ENCODE measurements at regions not wholly inside any gene's neighbourhood (a gene's known extent, or its start where the extent isn't known, plus 50 kb on each side); places are given as distances from the start of the nearest gene placed in this dataset.

DNA sequence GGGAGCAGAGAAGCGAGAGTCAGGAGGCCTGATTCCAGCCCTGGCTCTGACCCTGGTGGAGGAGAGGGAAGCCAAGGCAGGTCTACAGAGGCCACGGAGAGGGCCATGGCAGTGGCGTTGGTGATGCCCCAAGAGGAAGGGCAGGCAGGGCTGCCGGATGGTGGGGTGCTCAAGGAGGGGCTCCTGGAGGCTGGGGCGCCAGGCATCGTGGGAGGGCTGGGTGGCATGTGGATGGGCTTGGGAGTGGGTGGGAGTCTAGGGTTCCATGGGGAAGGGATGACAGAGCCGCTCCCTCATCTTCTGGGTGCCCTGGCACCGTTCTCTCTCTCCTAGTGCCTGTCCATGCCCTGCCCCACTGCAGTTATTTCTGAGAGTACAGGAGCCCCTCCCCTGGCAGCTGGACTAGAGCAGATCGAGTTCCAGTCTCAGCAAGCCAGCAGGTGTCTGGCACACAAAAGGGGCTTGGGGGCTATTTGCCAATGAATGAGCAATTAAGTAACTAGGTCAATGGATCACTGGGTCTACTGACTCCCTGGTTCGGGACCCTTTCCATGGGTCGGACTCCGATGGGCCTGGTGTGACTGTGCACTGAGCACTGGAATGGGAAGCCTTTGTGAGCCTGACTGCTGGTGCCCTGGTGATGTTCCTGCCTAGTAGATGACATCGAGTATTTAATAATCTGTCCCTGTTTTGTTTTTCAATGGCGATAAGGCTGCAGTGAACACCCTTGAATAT lies 570.0 kb downstream of the TBC1D22A start:
- H2AK9ac ChIP-seq (replicated peaks; ENCODE audit: low read depth, low read length, poor library complexity) = no peak overlapping the region
- no peaks in the 10 kb centered on the region for H4K20me1 ChIP-seq (ENCODE audit: insufficient read depth, low read length)
- in situ Hi-C loops (cut with MboI; ENCODE audit: low sequenced_read_pairs) = no loop called here
- intact Hi-C loops (cut with micrococcal nuclease) = no loop called here
- no TSS peak for BruUV-seq (replicated peaks)
- H3K9me3 ChIP-seq (ENCODE audit: control insufficient read depth, insufficient read depth, low read length) = peaks cover 7% of the 10 kb centered on the region; the same call in 1 of the 2 replicates
- H4K5ac ChIP-seq (ENCODE audit: low read depth, low read length) = no peak overlapping the region
- H2BK120ac ChIP-seq (ENCODE audit: low read depth, low read length) = no peak overlapping the region
- no peak for ATAC-seq (ENCODE audit: low read depth)
- H2AFZ ChIP-seq (replicated peaks; ENCODE audit: low read length, poor library complexity) = no peak overlapping the region
- H3K9ac ChIP-seq (ENCODE audit: low read depth, low read length) = no peak overlapping the region
- H3K4ac ChIP-seq (ENCODE audit: low read depth, low read length) = no peak overlapping the region
- POLR2A ChIA-PET (ENCODE audit: unreplicated experiment) = no interaction called here
- H3K36me3 ChIP-seq (ENCODE audit: control insufficient read depth, insufficient read depth, low read length) = no peaks in the 10 kb centered on the region
- DNase-seq = no peak
- TF ChIP-seq RAD21 (IDR thresholded peaks at IDR 0.05; ENCODE audit: low read length) (no peak), NFE2L2 (IDR thresholded peaks at IDR 0.05; ENCODE audit: low read depth, low read length) (no peak), MAZ (IDR thresholded peaks at IDR 0.05; ENCODE audit: borderline replicate concordance, low read depth, low read length) (no peak), BHLHE40 (IDR thresholded peaks at IDR 0.05; ENCODE audit: low read depth, low read length) (no peak), RCOR1 (IDR thresholded peaks at IDR 0.05; ENCODE audit: insufficient replicate concordance, low read length) (no peak)
- no peak overlapping the region for H2BK5ac ChIP-seq (ENCODE audit: low read depth, low read length, poor library complexity, severe bottlenecking)
- peaks cover 6% of the 10 kb centered on the region for H3K4me1 ChIP-seq (ENCODE audit: control insufficient read depth, insufficient read depth, low read length)
- no peak overlapping the region for H4K91ac ChIP-seq (ENCODE audit: insufficient read depth, low read depth, low read length)
- H3K14ac ChIP-seq (replicated peaks; ENCODE audit: low read depth, low read length) = no peak overlapping the region
- no peak overlapping the region for H3K4me2 ChIP-seq (ENCODE audit: low read depth, low read length)
- H2BK15ac ChIP-seq (ENCODE audit: low read depth, low read length) = no peak overlapping the region
- no peaks in the 10 kb centered on the region for H3K79me1 ChIP-seq (ENCODE audit: low read depth in 1 of 2, low read length in 2 of 2)
- H2BK20ac ChIP-seq (ENCODE audit: low read depth, low read length) = no peak overlapping the region
- no peak overlapping the region for H3K23ac ChIP-seq (ENCODE audit: low read depth, low read length)
- H3K9me1 ChIP-seq (ENCODE audit: insufficient read depth, low read length) = peaks cover 6% of the 10 kb centered on the region
- no peak overlapping the region for H3K18ac ChIP-seq (ENCODE audit: low read depth, low read length)
- no peak overlapping the region for H3K4me3 ChIP-seq (ENCODE audit: insufficient read depth, low read depth, low read length)
- dilution Hi-C loops (cut with HindIII; ENCODE audit: low sequenced_read_pairs, unreplicated experiment) = no loop called here
- no peaks in the 10 kb centered on the region for H3K27me3 ChIP-seq (ENCODE audit: control insufficient read depth, insufficient read depth, low read length)
- H4K8ac ChIP-seq (ENCODE audit: low read depth in 2 of 2, low read length in 2 of 2) = no peak overlapping the region
- H2AK5ac ChIP-seq (ENCODE audit: low read depth, low read length) = no peak overlapping the region
- 91% methylated on average over 7 of the region's 14 CpGs; no CpG with 5 or more reads in 1 of the 2 experiments for WGBS, 2 experiments (ENCODE audit: extremely low coverage in 2 of 2, insufficient read length in 1 of 2)
- H3K56ac ChIP-seq (ENCODE audit: extremely low read depth, insufficient read depth, low read length) = no peak overlapping the region
- no peak overlapping the region for H3K27ac ChIP-seq (ENCODE audit: insufficient read depth, low read length)
- CTCF ChIA-PET = no interaction called here

Measured in IMR-90 (cell line).